Type B pancreatic cell (in vitro differentiated cells): ENCODE measurements at regions not wholly inside any gene's neighbourhood (a gene's known extent, or its start where the extent isn't known, plus 50 kb on each side); places are given as distances from the start of the nearest gene placed in this dataset.
"Not testable (repeated sequence)": the region's sequence is repeated elsewhere in the genome, so short reads cannot be mapped to it uniquely, and the experiment has no call there.

Source experiments
- DNase-seq: peaks from one replicate; pipeline ENCODE4 v3.0.0; 2021; ENCODE audit warnings: mixed read lengths; ENCODE audit not compliant: unreplicated experiment; ENCODE audit errors: extremely low spot score
- H3K27ac Mint-ChIP-seq: 2 replicates; pipeline ENCODE4 v1.8.0; 2021; ENCODE audit warnings: mild to moderate bottlenecking, mixed read lengths
- H3K27me3 Mint-ChIP-seq: 2 replicates; pipeline ENCODE4 v1.8.0; 2021; ENCODE audit warnings: mixed read lengths
- H3K36me3 Mint-ChIP-seq: 2 replicates; pipeline ENCODE4 v1.8.0; 2021; ENCODE audit warnings: mixed read lengths
- H3K4me1 Mint-ChIP-seq: one replicate; pipeline ENCODE4 v1.8.0; 2021; ENCODE audit warnings: mixed read lengths; ENCODE audit not compliant: unreplicated experiment
- H3K4me3 Mint-ChIP-seq: 2 replicates; pipeline ENCODE4 v1.8.0; 2021; ENCODE audit warnings: mild to moderate bottlenecking, mixed read lengths
- H3K9me3 Mint-ChIP-seq: 2 replicates; pipeline ENCODE4 v1.8.0; 2021; ENCODE audit warnings: mixed read lengths
- TF ChIP-seq, protein P1 (sequence below): fragments of 200-600 bp; sonication (generic); conservative IDR thresholded peaks from 2 replicates; pipeline ENCODE4 v1.5.0; 2021; ENCODE audit warnings: antibody characterized with exemption, mild to moderate bottlenecking

DNA sequence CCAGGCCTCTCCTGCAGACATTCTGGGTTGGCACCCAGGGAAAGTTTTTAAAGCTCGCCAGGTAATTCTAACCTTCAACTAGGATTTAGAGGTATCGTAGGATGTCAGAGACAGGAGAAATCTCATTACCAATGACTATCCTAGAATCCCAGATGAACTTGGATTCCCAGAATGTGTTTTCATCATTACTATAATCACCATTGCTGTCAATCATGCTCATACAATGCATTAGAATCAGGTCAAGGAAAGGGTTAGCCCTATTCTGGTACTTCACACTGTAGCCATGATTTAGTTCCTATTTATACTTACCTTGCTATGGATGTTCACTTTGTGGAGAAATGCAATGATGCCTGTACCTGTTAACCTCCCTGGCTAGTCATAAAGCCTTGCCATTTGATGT, 67.0 kb upstream of the GPR158 start:
- TF ChIP-seq, protein P1, sequence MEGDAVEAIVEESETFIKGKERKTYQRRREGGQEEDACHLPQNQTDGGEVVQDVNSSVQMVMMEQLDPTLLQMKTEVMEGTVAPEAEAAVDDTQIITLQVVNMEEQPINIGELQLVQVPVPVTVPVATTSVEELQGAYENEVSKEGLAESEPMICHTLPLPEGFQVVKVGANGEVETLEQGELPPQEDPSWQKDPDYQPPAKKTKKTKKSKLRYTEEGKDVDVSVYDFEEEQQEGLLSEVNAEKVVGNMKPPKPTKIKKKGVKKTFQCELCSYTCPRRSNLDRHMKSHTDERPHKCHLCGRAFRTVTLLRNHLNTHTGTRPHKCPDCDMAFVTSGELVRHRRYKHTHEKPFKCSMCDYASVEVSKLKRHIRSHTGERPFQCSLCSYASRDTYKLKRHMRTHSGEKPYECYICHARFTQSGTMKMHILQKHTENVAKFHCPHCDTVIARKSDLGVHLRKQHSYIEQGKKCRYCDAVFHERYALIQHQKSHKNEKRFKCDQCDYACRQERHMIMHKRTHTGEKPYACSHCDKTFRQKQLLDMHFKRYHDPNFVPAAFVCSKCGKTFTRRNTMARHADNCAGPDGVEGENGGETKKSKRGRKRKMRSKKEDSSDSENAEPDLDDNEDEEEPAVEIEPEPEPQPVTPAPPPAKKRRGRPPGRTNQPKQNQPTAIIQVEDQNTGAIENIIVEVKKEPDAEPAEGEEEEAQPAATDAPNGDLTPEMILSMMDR: no peak
- Mint-ChIP-seq H3K4me1 (no peaks in the 10 kb centered on the region), H3K27me3 (peaks cover 4% of the 10 kb centered on the region), H3K36me3 (no peaks in the 10 kb centered on the region), H3K9me3 (no peaks in the 10 kb centered on the region), H3K4me3 (no peak overlapping the region), H3K27ac (no peak overlapping the region)
- DNase-seq: no peak

DNA sequence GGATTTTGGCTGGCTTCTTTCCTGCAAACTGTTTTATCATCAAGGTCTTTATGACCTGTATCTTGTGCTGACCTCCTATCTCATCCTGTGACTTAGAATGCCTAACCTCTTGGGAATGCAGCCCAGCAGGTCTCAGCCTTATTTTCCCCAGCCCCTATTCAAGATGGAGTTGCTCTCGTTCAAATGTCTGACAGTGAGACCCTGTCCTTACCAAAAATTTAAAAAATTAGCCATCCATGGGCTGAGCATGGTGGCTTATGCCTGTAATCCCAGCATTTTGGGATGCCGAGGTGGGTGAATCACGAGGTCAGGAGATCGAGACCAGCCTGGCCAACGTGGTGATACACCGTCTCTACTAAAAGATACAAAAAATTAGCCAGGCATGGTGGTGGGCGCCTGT, 64.9 kb upstream of the GPR158 start:
- H3K36me3 Mint-ChIP-seq, H3K27ac Mint-ChIP-seq, H3K9me3 Mint-ChIP-seq, DNase-seq, H3K4me3 Mint-ChIP-seq: not testable (repeated sequence)
- Mint-ChIP-seq H3K4me1 (peaks cover 10% of the 10 kb centered on the region), H3K27me3 (peaks cover 11% of the 10 kb centered on the region)

DNA sequence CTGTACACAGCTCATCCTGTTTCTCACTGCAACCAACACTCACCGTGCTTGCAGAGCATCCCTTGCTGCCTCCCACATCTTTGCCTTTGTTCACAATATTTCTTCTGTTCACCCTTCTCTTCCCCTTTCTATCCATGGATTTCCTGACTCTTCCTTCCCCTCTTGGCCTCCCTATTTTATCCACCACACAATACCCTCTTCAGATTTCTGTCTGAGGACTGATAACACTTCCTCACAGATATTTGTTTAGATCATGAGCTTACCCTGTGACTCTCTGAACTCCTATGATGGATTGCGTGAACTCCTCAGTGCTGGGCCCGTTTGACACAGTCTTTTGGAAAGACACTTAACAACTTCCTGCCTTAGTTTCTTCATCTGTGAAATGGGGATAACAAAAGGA, 62.8 kb upstream of the GPR158 start:
- Mint-ChIP-seq H3K27me3 (peaks cover 15% of the 10 kb centered on the region), H3K36me3 (no peaks in the 10 kb centered on the region), H3K4me1 (peaks cover 14% of the 10 kb centered on the region), H3K4me3 (no peak overlapping the region), H3K27ac (no peak overlapping the region), H3K9me3 (no peaks in the 10 kb centered on the region)
- TF ChIP-seq, protein P1: no peak
- no peak for DNase-seq

DNA sequence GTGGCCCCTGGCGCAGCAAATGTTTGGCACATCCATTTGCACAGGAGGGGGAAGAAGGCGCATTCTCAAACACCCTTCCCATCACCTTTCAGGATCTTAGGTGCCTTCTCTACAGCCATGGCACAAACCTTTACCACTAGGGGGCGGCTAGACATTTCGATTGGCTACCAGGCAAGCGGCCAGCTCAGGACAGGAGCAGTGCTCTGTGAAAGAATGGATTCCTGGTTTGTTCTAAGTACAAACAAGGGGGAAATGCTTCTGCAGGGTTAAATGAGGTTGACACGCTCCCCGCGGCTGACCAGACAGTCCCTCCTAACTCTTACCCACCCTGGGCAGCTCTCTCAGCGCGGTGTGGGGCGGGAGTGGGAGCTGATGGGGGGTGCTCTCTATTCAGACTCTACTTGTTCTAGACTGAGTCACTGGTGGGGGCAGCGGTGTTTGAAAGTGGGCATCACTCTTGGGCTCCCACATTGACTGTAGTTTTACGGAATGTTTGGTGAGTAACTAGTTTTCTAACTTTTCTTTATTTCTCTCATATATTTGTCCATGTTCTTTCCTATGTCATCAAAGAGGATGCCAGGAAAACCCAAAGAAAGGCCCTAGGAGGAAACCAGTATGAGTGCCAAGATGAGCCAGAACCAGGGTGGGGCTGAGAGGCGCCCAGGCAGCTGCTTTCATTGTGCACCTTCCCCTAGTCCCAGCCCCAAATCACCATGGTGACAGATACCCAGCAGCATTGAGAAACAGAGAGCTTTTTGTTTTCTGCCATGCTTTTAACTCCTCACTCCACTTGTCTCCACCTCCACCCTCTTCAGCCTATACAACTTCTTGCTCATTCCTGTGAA, 61.4 kb upstream of the GPR158 start:
- H3K27me3 Mint-ChIP-seq: peaks cover 15% of the 10 kb centered on the region
- no peak overlapping the region for H3K4me3 Mint-ChIP-seq
- TF ChIP-seq, protein P1: peak; percentile 90
- DNase-seq: peak; percentile 76
- no peaks in the 10 kb centered on the region for H3K9me3 Mint-ChIP-seq
- H3K27ac Mint-ChIP-seq: peak overlapping the region; percentile 65
- H3K36me3 Mint-ChIP-seq: no peaks in the 10 kb centered on the region
- peaks cover 14% of the 10 kb centered on the region for H3K4me1 Mint-ChIP-seq

DNA sequence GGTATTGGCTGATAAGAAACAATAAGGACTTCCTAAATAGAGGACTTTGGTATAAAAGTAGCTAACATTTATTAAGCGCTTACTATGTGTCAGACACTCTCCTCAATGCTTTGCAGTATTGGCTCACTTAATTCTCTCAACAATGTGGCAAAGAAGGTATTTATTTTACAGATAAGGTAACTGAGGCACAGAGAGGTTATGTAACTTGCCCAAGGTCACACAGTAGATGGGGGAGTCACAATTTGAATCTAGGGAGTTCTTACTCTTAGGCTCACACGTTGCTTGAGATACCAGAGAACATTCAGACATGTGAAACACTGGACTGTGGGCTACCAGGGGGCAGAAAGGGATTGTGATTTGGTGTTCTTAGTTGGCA, 60.8 kb upstream of the GPR158 start:
- Mint-ChIP-seq H3K9me3 (no peaks in the 10 kb centered on the region), H3K27me3 (peaks cover 15% of the 10 kb centered on the region), H3K36me3 (no peaks in the 10 kb centered on the region), H3K4me1 (peaks cover 14% of the 10 kb centered on the region), H3K4me3 (no peak overlapping the region), H3K27ac (no peak overlapping the region)
- TF ChIP-seq, protein P1: no peak
- DNase-seq: no peak

DNA sequence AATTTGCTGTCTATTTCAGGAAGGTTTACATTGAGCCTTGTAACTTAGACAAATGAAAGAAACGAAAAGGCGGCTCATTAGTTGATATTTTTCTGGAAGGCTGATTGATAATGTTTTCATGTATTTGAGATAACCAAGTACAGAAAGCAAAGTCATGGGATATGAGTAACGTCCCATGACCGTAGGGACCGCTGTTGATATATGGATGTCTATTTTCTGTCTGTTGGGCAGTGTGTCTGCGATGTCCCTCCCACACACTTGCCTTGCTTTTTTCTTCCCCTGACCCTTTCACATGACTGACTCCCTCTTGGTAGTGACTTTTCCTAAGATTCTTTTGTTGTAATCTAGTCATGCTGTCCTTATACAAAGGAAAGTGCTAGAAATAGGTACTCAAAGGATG, 57.0 kb upstream of the GPR158 start:
- TF ChIP-seq, protein P1: no peak
- no peaks in the 10 kb centered on the region for H3K36me3 Mint-ChIP-seq
- H3K9me3 Mint-ChIP-seq: no peaks in the 10 kb centered on the region
- peaks cover 14% of the 10 kb centered on the region for H3K4me1 Mint-ChIP-seq
- no peak for DNase-seq
- H3K27me3 Mint-ChIP-seq: peaks cover 11% of the 10 kb centered on the region
- H3K27ac Mint-ChIP-seq: no peak overlapping the region
- no peak overlapping the region for H3K4me3 Mint-ChIP-seq
